ENCODE measurements at regions not wholly inside any gene's neighbourhood (a gene's known extent, or its start where the extent isn't known, plus 50 kb on each side); places are given as distances from the start of the nearest gene placed in this dataset.

- no peak for DNase-seq (ENCODE audit: low read depth)
These were observed 82.5 kb upstream of the NAALADL2 start for GRCh38 chr3:174776636-174777035.

- no peak for DNase-seq (ENCODE audit: low read depth)
These were observed 81.3 kb upstream of the NAALADL2 start for GRCh38 chr3:174777813-174778212.

GRCh38 chr3:174783502-174783901, 75.6 kb upstream of the NAALADL2 start:
- DNase-seq (ENCODE audit: low read depth), result no peak

GRCh38 chr3:174784206-174784934, 74.8 kb upstream of the NAALADL2 start:
- DNase-seq (ENCODE audit: low read depth), result no peak

GRCh38 chr3:174786825-174787224, 72.3 kb upstream of the NAALADL2 start:
- no peak for DNase-seq (ENCODE audit: low read depth)

- no peak for DNase-seq (ENCODE audit: low read depth)
These were observed 68.0 kb upstream of the NAALADL2 start for GRCh38 chr3:174791161-174791560.

GRCh38 chr3:174792864-174793263, 66.3 kb upstream of the NAALADL2 start:
- no peak for DNase-seq (ENCODE audit: low read depth)
